HL-60 (cell line): ENCODE measurements at regions not wholly inside any gene's neighbourhood (a gene's known extent, or its start where the extent isn't known, plus 50 kb on each side); places are given as distances from the start of the nearest gene placed in this dataset.

Experiments used
- CTCF ChIP-seq: IDR thresholded peaks from one replicate; pipeline ENCODE4 v1.5.1; 2011; ENCODE audit warnings: low read length, control low read depth, inconsistent platforms; ENCODE audit not compliant: insufficient read depth
- GABPA ChIP-seq: IDR thresholded peaks from 2 replicates; pipeline ENCODE4 v1.6.1; 2012; ENCODE audit warnings: low read depth
- POLR2AphosphoS5 ChIP-seq: IDR thresholded peaks from 2 replicates; pipeline ENCODE4 v1.6.1; 2012; ENCODE audit warnings: low read depth
- REST ChIP-seq: IDR thresholded peaks from 2 replicates; pipeline ENCODE4 v1.6.1; 2012; ENCODE audit warnings: low read depth; ENCODE audit not compliant: insufficient replicate concordance

- no peak for TF ChIP-seq CTCF
- TF ChIP-seq GABPA: no peak
- no peak for TF ChIP-seq REST
- no peak for TF ChIP-seq POLR2AphosphoS5
Measured at GRCh38 chr7:23964715-23965114, 254.7 kb downstream of the STK31 start.
